DMS114 treated with DMSO at 0.1 percent for 48 hours (cell line): ENCODE measurements at regions not wholly inside any gene's neighbourhood (a gene's known extent, or its start where the extent isn't known, plus 50 kb on each side); places are given as distances from the start of the nearest gene placed in this dataset.

ENCODE experiments used
- DNase-seq: peaks from one replicate; lab custom pipeline; 2025; ENCODE audit not compliant: unreplicated experiment; lab: John Stamatoyannopoulos, UW

DNA sequence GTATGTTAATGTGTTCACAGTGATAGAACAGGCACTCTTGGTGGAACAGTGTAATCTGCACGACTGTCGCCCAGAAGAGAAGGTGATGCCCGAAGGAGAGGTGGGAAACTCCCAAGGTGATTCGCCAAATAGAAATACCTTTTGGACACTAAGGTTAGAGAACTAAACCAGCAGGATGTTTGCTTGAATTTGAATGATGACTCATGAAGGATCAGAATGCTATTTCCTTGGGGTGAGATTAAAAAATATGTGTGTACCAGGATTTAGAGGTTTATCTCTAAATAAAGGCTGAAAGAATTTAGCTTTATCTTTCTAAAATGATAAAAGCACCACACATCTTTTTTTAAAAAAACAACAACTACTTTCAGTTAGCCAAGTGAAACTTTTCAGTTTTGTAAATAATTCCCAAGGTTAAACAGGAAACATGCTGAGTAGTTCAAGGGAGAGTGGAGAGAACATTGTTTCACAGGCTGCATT, 297.4 kb upstream of the TAS2R1 start:
- no peak for DNase-seq

DNA sequence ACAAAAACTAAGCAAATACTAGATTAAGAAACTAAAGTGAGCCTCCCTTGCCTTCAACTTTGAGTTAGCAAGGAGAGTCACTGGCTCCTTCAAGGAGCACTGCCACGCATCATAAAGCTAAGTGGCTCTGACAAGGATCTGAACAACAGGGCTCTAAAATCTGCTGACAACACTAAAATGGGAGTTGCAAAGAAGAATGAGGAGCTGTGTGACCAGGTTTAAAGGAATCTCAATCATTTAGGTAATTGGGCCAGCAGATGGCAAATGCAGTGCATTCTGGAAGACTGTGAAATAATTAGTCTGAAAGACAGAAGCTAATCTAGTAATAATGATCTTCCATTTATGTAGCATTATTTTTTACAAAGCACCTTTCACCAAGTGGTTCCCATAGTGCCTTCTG, 297.0 kb upstream of the TAS2R1 start:
- no peak for DNase-seq

DNA sequence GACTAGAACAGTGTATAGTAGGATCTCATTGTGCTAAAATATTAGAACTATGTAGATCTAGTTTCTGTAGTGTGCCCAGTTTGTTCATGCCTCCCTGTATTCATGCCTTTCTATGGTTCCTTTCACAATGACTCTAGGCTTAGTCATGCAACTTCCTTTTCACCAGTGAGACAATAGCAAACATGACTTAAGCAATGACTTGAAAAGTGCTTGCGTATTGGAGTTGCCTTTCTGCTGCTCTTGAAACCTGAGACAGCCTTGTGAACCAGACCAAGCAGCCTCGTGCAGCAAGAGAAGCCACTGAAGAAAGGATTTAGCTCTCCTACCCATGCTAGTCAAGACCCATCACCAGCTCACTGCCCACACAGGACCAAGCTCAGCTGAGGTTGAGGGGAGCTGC, 294.5 kb upstream of the TAS2R1 start:
- DNase-seq: no peak

DNA sequence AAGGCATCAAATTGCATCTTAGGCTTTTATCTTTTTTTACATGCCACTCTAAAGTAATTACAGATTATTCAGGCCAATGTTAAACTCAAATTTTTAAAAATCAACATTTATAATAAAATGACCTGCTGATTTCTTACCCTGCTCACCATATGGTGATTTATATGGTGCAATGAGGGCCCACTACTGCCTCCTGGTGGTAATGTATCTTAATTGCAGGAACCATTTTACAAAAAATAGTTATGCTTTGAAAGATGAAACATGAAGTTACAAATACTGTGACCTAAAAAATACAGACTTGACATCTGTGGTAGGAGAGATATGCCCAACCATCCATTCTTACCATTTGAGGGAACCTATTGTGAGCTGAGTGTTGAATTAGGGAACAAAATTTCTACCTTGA, 292.6 kb upstream of the TAS2R1 start:
- DNase-seq: no peak

DNA sequence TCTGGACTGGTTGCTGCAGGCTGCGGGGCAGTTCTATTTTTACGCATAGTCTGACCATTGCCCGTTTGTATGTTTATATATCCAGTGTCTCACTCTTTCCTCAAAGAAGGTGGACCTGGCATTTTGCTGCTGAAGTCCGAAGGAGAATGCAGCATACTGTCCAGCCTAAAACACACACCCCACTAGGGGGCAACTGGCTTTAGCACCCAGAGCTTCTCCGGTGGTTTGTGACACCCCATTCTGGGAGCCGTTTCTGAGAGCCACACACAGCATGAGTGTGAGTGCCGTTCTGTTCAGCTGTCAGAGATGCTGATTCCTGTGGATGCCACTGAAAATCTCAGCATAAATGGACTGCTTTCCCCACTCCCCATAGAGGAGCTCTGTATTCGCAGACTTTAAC, 290.5 kb upstream of the TAS2R1 start:
- no peak for DNase-seq

DNA sequence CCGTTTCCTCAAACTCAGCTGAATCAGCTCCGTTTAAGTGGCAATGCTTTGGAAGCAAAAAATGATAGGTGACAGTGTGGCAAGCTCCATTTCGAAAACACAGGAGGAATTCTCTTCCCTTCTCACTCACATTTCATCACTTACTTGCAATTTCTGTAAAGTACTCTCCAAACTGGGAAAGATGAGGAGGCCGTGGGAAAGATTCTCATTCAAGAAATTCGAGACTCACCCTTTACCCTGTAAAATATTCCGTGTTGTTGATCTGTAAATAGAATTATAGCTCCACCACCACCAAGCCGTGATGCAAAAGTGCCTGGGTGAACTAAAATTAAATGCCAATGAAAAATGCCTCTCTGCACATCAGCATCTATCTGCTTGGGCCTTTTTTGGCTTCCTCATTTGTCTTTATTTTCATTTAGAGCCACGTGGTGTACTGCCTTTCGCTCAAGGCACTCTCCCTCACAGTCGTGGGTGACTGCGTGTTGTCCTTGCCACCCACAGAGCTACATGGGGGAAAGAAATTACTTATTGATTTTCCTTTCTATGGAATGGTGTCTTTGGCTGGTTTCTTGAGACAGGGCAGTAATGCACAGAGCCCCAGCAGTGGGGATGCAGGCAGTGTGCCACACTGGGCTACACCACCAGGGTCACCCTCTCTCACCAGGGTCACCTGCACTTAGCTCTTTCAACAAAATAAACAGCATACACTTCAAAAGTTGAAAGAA, 289.3 kb upstream of the TAS2R1 start:
- DNase-seq: no peak

DNA sequence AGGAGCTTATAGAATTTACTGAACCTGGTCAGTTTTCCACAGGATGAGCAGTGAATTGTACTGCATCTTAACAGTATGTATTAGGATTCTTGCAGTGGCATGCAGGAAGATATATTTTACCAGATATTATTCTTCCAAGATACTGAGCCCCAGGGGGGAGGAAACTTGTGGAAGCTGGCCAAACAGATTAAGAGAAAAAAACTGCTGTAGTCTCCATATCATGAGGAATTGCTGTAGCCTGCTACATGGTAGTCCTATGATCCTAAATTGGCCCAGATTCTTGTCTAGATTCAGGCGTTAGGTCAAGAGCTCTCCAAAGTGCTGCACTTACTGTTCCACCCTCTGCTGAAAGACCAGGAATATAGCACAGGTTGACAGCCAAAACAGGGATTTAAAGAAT, 275.5 kb upstream of the TAS2R1 start:
- DNase-seq: no peak

DNA sequence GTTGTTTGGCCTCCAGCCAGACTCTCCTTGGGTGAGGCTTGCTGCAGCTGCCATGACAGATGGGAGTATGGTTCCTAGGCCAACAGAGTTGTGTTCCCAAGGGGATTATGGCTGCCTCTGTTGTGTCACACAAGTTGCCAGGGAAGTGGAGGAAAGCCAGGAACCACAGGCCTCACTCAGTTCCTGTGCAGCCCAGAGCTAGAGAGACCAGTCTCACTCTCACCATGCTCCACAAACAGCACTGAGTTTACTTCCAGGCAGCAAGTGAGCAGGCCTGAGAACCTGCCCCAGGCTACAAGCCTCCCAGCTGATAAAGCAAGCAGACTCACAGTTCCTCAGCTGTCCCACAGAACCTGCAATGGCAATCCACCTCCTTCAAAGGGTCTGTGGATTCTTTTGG, 273.6 kb upstream of the TAS2R1 start:
- DNase-seq: no peak

DNA sequence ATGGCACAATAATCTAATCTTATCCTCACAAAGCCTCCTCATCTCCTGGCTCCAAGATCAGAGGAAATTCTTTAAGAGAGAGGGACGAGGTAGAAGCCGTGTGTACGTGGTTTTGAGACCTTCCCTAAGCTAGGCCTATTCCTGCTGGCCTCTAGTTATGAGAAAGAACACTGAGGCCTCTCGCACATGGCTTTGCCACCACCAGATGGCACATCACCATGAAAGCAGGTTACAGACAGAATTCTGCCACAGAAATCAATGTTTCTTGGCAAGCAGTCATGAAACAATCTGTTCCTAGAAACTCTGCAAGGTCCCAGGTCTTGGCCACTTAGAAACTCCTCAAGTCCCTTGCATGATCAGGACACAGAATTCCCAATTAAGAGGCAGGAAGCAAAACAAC, 268.2 kb upstream of the TAS2R1 start:
- peak; percentile 8 for DNase-seq

DNA sequence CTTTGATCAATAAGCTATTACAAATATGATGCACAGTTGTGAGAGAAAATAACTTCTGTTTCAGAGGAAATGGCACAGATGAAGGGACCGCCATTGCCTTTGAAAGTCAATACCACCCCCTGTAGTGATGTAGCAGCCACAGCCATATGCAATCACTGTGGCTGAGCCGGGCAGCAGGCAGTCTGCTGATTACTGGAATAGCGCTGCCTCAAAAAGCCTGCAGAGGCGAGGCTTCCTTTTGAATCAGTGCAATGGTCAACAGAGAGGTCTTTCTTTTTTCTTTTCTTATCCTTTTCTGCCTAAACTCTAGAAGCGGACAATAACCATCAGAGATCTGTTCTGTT, 265.1 kb upstream of the TAS2R1 start:
- DNase-seq: no peak

DNA sequence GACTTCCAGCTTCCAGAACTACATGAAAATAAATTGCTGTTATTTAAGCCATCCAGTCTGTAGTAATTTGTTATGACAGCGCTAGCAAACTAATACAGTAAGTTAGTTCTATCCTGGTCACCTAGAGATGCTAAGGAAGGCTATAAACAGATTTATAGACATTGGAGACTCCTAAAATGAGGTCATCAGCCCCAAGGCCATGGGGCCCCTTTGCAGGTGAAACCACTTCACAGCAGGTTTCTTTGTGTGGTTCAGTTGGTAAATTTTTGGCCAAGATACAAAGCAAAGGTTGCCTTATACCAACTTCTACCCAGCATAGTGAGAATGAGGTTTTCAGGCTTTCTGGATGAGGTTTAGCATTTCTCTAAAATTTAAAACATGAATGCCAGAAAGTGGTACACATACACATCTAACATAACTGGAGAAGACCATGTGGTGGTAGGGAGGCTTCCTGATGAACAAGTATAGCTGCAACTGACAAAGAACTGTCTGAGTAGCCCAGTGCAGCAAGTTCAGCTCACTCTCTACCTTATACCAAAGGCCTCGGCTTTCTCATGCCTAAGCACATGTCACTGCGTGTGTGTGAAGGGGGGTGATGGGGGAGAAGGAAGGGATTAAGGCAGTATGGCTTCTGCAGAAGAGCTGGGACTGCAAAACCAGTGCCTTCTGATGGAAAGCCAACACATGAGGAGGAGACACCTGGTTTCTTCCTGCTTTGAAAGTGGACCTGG, 264.6 kb upstream of the TAS2R1 start:
- DNase-seq: no peak

DNA sequence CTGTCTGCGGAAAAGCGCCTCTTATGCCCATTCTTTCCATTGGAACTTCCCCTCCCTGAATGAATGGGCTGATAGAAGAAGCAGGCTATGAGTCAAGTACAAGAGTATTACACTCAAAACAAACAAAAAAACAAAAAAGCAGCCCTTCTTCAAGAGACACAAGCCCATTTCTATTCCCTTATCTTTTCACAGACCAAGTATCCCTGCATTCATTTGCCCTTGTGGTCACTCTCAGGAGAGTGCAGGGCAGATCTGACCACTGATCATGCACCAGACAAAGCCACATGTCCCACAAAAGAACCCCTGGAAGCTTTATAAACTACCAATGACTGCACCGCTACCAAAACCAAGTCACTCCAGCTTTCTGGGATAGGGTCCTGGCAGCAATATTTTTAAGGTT, 262.5 kb upstream of the TAS2R1 start:
- no peak for DNase-seq

DNA sequence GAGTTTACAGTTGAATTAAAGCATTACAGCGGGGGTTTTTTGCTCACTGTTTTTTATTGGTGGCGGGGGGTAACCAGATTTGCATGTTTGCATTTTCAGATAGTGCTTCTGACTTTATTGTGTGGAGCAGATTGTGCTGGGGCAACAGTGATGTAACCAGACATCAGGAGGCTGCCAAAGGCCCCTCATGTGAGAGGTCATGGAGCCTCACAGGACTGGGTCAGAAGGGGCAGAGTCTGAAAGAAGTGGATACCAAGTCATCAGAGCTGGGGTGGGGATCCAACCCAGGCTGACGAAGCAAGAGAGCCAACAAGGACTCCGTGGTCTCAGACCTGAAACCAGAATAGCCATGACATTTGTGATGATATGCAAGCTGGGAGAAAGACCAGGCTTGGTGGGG, 259.4 kb upstream of the TAS2R1 start:
- DNase-seq: no peak

DNA sequence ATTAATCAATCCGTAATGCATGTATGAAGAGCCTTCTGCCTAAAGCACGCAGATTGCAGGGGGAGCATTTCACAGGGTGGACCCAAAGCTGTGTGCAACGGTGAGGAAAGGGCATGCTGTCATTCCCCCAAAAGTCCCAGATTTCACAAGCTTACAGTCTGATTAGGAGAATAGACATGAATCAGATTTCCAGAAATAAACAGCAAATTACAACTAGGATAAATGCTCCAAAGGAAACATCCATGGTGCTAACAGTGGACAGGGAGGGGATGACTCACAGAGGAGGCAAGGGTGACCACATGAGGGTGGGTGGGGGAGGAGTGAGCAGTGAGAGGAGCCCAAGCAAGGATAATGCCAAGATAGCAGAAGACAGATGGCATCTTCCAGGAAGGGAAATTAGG, 258.4 kb upstream of the TAS2R1 start:
- DNase-seq: no peak

DNA sequence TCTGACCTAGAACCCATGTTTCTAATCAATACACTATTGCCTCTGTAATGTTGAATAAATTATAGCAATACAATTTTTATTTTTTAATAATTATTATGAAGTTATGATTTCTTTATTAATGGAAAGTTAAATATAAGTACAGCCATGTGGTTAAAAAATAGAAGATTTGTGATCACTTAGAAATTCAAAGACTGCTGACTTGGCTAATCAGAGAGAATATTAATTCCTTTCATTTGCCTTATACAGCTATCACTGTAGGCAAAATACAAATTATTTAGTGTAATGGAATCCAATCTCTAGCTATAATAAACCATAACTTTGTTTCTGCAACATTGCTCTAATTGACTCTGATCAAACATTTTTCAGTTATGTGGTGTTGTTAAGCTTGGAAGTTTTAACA, 255.0 kb upstream of the TAS2R1 start:
- no peak for DNase-seq

DNA sequence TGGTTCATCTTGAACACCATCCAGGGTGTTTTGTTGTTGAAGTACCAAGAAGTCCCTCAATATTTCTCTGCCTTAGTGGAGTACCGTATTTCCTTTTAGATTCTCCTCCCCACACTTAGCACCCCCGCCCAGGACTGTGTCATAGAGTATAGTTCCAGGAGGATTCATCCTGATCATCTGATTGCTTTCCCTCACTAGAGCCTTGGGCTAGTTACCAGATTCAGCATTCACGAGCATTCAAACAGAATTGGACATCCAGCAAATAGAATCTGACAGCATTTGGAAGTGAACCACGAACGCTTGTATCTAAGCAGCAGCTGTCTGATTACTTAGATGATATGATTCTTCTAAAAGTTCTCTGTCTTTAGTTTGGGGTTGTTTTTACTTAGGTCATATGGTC, 248.1 kb upstream of the TAS2R1 start:
- no peak for DNase-seq

DNA sequence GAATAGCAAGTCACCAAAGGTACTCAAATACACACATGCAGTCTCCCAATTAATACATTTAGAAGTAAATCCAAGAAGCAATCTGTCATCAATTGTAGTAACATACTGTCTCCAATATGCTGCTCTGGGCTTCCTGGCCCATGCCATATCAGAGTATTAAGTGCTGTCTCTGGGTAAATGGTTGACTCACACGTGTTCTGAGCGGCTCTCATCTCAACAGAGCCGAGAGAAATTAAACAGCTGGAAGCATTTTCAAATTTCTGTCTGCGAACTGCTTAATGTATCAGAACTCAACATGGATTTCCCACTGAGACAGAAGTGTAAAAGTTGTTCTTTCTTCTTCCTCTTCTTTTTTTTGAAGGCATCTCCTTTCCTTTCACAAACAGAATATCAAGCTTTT, 247.3 kb upstream of the TAS2R1 start:
- DNase-seq: no peak

DNA sequence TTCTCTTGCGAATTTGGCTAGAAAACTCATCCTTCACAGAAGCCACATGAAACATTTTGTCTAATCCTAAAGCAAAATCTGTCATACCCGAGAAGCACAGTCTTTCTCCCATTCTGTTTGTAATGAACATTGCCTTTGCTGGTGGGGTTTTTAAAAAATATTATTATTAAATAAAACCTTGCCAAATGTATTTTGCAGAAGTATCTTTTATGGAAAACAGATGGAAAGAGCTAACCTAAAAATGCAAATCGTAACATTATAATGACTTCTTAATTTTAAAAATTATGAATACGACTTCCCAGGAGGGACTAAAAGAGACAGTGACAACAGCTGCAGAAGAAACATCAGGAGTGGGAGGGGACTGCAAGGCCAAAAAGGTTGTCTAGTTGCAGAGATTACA, 246.3 kb upstream of the TAS2R1 start:
- no peak for DNase-seq

DNA sequence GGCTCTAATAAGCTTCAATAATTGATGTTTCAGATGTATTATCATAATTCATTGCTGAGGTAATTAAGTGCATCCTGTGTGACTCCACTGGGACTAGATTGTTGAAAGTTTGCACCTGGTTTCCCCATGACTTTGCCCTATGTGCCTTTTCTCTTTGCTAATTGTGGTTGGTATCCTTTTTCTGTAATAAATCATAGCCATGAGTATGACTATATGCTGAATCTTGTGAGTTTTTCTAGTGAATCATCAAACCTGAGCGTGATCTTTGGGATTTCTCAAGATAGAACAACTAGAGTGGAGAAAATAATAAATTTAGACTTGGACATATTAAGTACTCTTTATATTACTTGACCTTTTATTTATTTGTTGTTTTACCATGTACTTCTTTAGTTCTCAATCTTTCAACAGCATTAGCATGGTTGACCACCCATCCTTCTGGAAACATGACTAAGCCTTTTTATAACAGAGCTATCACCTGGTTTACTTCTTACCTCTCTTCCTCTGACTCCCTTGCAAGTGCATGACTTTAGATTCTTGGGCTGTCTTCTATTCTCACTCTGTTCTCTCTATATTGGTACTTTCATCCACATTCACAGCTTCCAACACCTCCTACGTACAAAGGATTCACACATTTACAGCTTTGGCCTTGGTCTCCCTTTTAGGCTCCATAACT, 239.6 kb upstream of the TAS2R1 start:
- no peak for DNase-seq

DNA sequence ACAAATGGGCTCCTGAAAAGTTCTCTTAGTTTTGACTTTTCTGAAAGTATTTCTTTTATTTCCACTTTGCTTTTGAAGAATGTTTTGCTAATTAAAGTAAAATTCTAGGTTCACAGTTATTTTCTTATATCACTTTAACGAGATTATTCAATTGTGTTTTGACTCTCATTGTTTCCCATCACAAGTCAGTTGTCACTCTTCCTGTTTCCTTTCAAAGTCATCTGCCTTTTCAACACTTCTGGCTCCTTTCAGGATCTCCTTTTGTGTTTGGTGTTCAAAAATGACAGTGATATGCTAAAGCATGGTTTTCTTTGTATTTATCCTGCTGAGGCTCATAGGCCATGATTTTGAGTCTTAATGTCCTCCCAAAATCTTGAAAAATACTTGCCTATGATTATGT, 235.4 kb upstream of the TAS2R1 start:
- no peak for DNase-seq

DNA sequence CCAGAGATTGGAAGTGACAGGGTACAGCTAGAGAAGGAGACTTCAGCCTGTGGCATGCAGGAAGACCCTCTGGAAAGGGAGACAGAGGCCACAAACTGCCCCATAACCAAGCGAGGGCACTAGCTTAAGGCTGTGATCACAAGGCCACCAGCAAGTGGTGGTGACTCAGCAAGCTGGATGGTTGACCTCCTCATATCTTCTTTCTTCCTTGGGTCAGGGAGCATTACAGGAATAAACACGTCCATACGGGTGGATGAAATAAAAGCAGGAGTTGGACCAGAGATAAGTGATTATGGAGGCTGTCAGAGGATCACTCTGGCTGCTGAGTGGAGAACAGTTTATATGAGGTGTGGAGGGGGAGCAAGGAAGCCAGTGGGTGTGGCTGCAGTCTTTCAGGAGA, 234.6 kb upstream of the TAS2R1 start:
- DNase-seq: no peak

DNA sequence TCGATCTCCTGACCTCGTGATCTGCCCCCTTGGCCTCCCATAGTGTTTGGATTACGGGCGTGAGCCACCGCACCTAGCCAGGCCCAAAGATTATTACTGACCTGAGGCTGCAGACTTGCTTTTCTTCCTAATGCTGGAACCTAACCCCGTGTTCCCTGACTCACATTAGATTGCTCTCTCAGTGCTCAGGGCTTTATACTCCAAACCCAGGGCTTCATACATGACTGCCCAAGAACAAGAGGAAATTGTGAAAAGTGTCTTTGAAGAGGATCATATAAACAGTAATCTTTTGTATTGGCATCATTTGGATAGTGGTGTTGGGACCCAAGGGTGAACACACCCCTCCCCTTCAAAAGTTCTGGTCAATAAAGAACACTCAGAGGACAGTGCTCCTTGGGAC, 233.3 kb upstream of the TAS2R1 start:
- no peak for DNase-seq
